ENCODE measurements at regions not wholly inside any gene's neighbourhood (a gene's known extent, or its start where the extent isn't known, plus 50 kb on each side); places are given as distances from the start of the nearest gene placed in this dataset.

- TF ChIP-seq, protein P1, sequence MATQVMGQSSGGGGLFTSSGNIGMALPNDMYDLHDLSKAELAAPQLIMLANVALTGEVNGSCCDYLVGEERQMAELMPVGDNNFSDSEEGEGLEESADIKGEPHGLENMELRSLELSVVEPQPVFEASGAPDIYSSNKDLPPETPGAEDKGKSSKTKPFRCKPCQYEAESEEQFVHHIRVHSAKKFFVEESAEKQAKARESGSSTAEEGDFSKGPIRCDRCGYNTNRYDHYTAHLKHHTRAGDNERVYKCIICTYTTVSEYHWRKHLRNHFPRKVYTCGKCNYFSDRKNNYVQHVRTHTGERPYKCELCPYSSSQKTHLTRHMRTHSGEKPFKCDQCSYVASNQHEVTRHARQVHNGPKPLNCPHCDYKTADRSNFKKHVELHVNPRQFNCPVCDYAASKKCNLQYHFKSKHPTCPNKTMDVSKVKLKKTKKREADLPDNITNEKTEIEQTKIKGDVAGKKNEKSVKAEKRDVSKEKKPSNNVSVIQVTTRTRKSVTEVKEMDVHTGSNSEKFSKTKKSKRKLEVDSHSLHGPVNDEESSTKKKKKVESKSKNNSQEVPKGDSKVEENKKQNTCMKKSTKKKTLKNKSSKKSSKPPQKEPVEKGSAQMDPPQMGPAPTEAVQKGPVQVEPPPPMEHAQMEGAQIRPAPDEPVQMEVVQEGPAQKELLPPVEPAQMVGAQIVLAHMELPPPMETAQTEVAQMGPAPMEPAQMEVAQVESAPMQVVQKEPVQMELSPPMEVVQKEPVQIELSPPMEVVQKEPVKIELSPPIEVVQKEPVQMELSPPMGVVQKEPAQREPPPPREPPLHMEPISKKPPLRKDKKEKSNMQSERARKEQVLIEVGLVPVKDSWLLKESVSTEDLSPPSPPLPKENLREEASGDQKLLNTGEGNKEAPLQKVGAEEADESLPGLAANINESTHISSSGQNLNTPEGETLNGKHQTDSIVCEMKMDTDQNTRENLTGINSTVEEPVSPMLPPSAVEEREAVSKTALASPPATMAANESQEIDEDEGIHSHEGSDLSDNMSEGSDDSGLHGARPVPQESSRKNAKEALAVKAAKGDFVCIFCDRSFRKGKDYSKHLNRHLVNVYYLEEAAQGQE (IDR thresholded peaks at IDR 0.05; ENCODE audit: insufficient read depth in 1 of 2, low read depth in 2 of 2, low read length in 2 of 2), result no peak
- TF ChIP-seq SIN3A (IDR thresholded peaks at IDR 0.05; ENCODE audit: borderline replicate concordance, insufficient read depth, low read length) (no peak), TAF1 (IDR thresholded peaks at IDR 0.05; ENCODE audit: borderline replicate concordance, insufficient read depth, low read length) (no peak), FOXP2 (optimal IDR thresholded peaks at IDR 0.05; ENCODE audit: borderline replicate concordance, extremely low read depth, extremely low read length, insufficient read depth) (no peak), POLR2AphosphoS5 (IDR thresholded peaks at IDR 0.05; ENCODE audit: low read depth, low read length) (no peak)
These were observed 564.6 kb downstream of the FLRT2 start for GRCh38 chr14:86094512-86094911.

Data from PFSK-1 (cell line).